GM18867 (cell line): ENCODE measurements at regions not wholly inside any gene's neighbourhood (a gene's known extent, or its start where the extent isn't known, plus 50 kb on each side); places are given as distances from the start of the nearest gene placed in this dataset.

Experiments used
- ATAC-seq: cut with Tn5 transposase; IDR thresholded peaks from one replicate; pipeline ENCODE4 v1.9.1; 2021; ENCODE audit warnings: mild to moderate bottlenecking, moderate library complexity; ENCODE audit not compliant: unreplicated experiment

- no peak for ATAC-seq
Measured at GRCh38 chr5:52491818-52492217, 295.9 kb upstream of the ITGA1 start.

- ATAC-seq = no peak
Measured at GRCh38 chr5:52497133-52497693, 290.5 kb upstream of the ITGA1 start.

GRCh38 chr5:52498607-52499006 lies 289.1 kb upstream of the ITGA1 start:
- ATAC-seq = no peak

GRCh38 chr5:52502460-52502999 lies 285.2 kb upstream of the ITGA1 start:
- no peak for ATAC-seq

GRCh38 chr5:52504584-52505240 lies 283.0 kb upstream of the ITGA1 start:
- no peak for ATAC-seq

GRCh38 chr5:52517667-52518066 lies 270.0 kb upstream of the ITGA1 start:
- no peak for ATAC-seq

- no peak for ATAC-seq
Measured at GRCh38 chr5:52520171-52520570, 267.5 kb upstream of the ITGA1 start.

- no peak for ATAC-seq
Measured at GRCh38 chr5:52521236-52521635, 266.5 kb upstream of the ITGA1 start.

- no peak for ATAC-seq
Measured at GRCh38 chr5:52523701-52524100, 264.0 kb upstream of the ITGA1 start.

- ATAC-seq = no peak
Measured at GRCh38 chr5:52531105-52531504, 256.6 kb upstream of the ITGA1 start.

GRCh38 chr5:52543594-52543993 lies 244.1 kb upstream of the ITGA1 start:
- ATAC-seq = no peak

- ATAC-seq = no peak
Measured at GRCh38 chr5:52544738-52545137, 243.0 kb upstream of the ITGA1 start.

GRCh38 chr5:52554293-52554692 lies 233.4 kb upstream of the ITGA1 start:
- ATAC-seq = no peak

- ATAC-seq = no peak
Measured at GRCh38 chr5:52560366-52560765, 227.3 kb upstream of the ITGA1 start.

- no peak for ATAC-seq
Measured at GRCh38 chr5:52562473-52562872, 225.2 kb upstream of the ITGA1 start.

GRCh38 chr5:52564587-52564986 lies 223.1 kb upstream of the ITGA1 start:
- no peak for ATAC-seq

GRCh38 chr5:52577546-52577945 lies 210.2 kb upstream of the ITGA1 start:
- no peak for ATAC-seq

GRCh38 chr5:52579391-52579790 lies 208.3 kb upstream of the ITGA1 start:
- ATAC-seq = no peak

GRCh38 chr5:52580921-52581320 lies 206.8 kb upstream of the ITGA1 start:
- ATAC-seq = no peak

GRCh38 chr5:52582313-52582712 lies 205.4 kb upstream of the ITGA1 start:
- no peak for ATAC-seq

GRCh38 chr5:52587131-52587530 lies 200.6 kb upstream of the ITGA1 start:
- ATAC-seq = no peak

GRCh38 chr5:52597625-52598024 lies 190.1 kb upstream of the ITGA1 start:
- ATAC-seq = no peak

GRCh38 chr5:52598968-52599367 lies 188.7 kb upstream of the ITGA1 start:
- no peak for ATAC-seq
